ENCODE measurements at regions not wholly inside any gene's neighbourhood (a gene's known extent, or its start where the extent isn't known, plus 50 kb on each side); places are given as distances from the start of the nearest gene placed in this dataset.

DNA sequence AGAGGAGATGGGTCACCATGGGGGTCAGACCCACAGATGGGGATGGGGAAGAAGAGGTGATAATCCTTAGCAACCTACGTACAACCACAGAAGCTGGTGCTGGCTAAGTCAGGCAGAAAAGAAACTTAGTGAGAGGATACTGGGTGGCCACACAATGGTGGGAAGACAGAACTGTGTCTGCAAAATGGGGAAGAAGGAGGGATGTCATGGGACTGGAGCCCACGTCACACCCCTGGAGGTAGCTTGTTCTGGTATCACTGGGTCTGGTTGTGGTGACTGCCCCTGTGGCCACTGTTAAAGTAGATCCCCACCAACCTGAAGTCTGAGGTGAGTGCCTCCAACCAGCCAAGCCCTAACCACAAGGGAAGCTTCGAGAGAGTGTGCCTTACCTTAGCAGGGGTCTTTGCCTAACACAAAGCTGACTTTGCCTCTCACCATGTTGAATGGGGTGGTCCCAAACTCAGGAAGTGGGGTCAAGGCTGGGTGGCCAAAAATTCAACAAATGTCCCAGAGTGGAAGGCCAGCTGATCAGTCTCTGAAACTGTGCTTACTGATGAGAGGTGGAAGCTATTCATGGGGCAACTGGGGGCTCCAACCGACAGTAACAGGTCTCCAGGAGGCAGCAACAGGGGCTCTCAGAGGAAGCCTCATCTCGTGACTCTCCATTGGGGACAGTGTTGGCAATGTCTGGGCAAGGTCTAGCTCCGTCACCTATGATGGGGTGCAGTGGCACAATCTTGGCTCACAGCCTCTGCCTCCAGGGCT, 64.8 kb upstream of the SLC1A4 start:
- TF ChIP-seq, protein P1, sequence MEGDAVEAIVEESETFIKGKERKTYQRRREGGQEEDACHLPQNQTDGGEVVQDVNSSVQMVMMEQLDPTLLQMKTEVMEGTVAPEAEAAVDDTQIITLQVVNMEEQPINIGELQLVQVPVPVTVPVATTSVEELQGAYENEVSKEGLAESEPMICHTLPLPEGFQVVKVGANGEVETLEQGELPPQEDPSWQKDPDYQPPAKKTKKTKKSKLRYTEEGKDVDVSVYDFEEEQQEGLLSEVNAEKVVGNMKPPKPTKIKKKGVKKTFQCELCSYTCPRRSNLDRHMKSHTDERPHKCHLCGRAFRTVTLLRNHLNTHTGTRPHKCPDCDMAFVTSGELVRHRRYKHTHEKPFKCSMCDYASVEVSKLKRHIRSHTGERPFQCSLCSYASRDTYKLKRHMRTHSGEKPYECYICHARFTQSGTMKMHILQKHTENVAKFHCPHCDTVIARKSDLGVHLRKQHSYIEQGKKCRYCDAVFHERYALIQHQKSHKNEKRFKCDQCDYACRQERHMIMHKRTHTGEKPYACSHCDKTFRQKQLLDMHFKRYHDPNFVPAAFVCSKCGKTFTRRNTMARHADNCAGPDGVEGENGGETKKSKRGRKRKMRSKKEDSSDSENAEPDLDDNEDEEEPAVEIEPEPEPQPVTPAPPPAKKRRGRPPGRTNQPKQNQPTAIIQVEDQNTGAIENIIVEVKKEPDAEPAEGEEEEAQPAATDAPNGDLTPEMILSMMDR (IDR thresholded peaks at IDR 0.05; ENCODE audit: extremely low read depth in 1 of 2, insufficient read depth in 1 of 2, low read depth in 1 of 2, low read length in 2 of 2): no peak
- TF ChIP-seq POLR2A (IDR thresholded peaks at IDR 0.05; ENCODE audit: low read depth, low read length) (no peak), EZH2 (IDR thresholded peaks at IDR 0.05; ENCODE audit: borderline replicate concordance, low read depth, low read length, severe bottlenecking) (no peak), GATA2 (IDR thresholded peaks at IDR 0.05; ENCODE audit: insufficient read depth, insufficient read length, low read depth, low read length) (no peak), FOS (IDR thresholded peaks at IDR 0.05; ENCODE audit: borderline replicate concordance, insufficient read depth, low read length) (no peak), POLR2AphosphoS5 (IDR thresholded peaks at IDR 0.05; ENCODE audit: insufficient read depth, low read depth, low read length) (no peak), MYC (IDR thresholded peaks at IDR 0.05; ENCODE audit: low read depth, low read length) (no peak)
- TF ChIP-seq, protein P2, sequence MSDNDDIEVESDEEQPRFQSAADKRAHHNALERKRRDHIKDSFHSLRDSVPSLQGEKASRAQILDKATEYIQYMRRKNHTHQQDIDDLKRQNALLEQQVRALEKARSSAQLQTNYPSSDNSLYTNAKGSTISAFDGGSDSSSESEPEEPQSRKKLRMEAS (IDR thresholded peaks at IDR 0.05; ENCODE audit: insufficient read depth, insufficient read length): no peak

Data from endothelial cell of umbilical vein (primary cell).